Peyer's patch (tissue), 4 donors: ENCODE measurements at regions not wholly inside any gene's neighbourhood (a gene's known extent, or its start where the extent isn't known, plus 50 kb on each side); places are given as distances from the start of the nearest gene placed in this dataset.
"Not testable (repeated sequence)": the region's sequence is repeated elsewhere in the genome, so short reads cannot be mapped to it uniquely, and the experiment has no call there.

Source experiments
- DNase-seq, 3 donors: peaks; one replicate each; pipeline ENCODE4 v3.0.0-alpha.2; 2017 to 2019
- H3K27ac ChIP-seq, 4 donors: fragments of 200-600 bp; sonication (generic); one replicate each; pipeline ENCODE4 v1.5.1; 2016 to 2019
- H3K27me3 ChIP-seq, 2 donors: fragments of 200-600 bp; sonication (generic); one replicate each; pipeline ENCODE4 v1.5.1; 2019
- H3K36me3 ChIP-seq, 3 donors: fragments of 200-600 bp; sonication (generic); one replicate each; pipeline ENCODE4 v1.5.1; 2016 to 2019
- H3K4me1 ChIP-seq, 4 donors: fragments of 200-600 bp; sonication (generic); one replicate each; pipeline ENCODE4 v1.5.1; 2016 to 2019
- H3K4me3 ChIP-seq, 4 donors: fragments of 200-600 bp; sonication (generic); 1 replicate in 3 of 4; 2 replicates in 1 of 4; pipeline ENCODE4 v1.5.1; 2016 to 2019; ENCODE audit warnings: mild to moderate bottlenecking in 1 of 4
- H3K9me3 ChIP-seq, 4 donors: fragments of 200-600 bp; sonication (generic); one replicate each; pipeline ENCODE4 v1.5.1; 2016 to 2019; ENCODE audit warnings: mild to moderate bottlenecking in 1 of 4
- CTCF ChIP-seq, 6 experiments: fragments of 450-650 bp in 4 of 6; fragments of 200-600 bp in 2 of 6; sonication (generic) in 1 of 6; IDR thresholded peaks; one replicate each; pipeline ENCODE4 v1.5.1; 2017 to 2019; ENCODE audit warnings: antibody characterized with exemption in 6 of 6, mild to moderate bottlenecking in 3 of 6, moderate library complexity in 1 of 6
- POLR2A ChIP-seq, 2 donors: fragments of 450-650 bp; IDR thresholded peaks; one replicate each; pipeline ENCODE4 v1.5.1; 2017; ENCODE audit warnings: antibody characterized with exemption in 2 of 2, mild to moderate bottlenecking in 2 of 2, moderate library complexity in 2 of 2

- DNase-seq = no peak
- Histone ChIP-seq H3K9me3 (no peaks in the 10 kb centered on the region), H3K27ac (no peak overlapping the region), H3K27me3 (no peaks in the 10 kb centered on the region), H3K4me1 (no peaks in the 10 kb centered on the region), H3K4me3 (no peak overlapping the region), H3K36me3 (no peaks in the 10 kb centered on the region)
- TF ChIP-seq POLR2A (IDR thresholded peaks at IDR 0.05) (no peak), CTCF (IDR thresholded peaks at IDR 0.05) (no peak)
Observed at GRCh38 chr5:103860327-103860726, 297.7 kb upstream of the NUDT12 start.

GRCh38 chr5:103858367-103858766 lies 295.8 kb upstream of the NUDT12 start:
- not testable (repeated sequence) for DNase-seq, H3K36me3 ChIP-seq, H3K27me3 ChIP-seq, H3K4me3 ChIP-seq, H3K27ac ChIP-seq, H3K4me1 ChIP-seq, H3K9me3 ChIP-seq

- Histone ChIP-seq H3K36me3 (no peaks in the 10 kb centered on the region), H3K4me1 (no peaks in the 10 kb centered on the region), H3K9me3 (no peaks in the 10 kb centered on the region), H3K27ac (no peak overlapping the region), H3K4me3 (no peak overlapping the region), H3K27me3 (no peaks in the 10 kb centered on the region)
- no peak for TF ChIP-seq POLR2A (IDR thresholded peaks at IDR 0.05)
- no peak for TF ChIP-seq CTCF (IDR thresholded peaks at IDR 0.05)
- DNase-seq = no peak
Observed at GRCh38 chr5:103851091-103851490, 288.5 kb upstream of the NUDT12 start.

GRCh38 chr5:103849934-103850333 lies 287.3 kb upstream of the NUDT12 start:
- H3K27me3 ChIP-seq = no peaks in the 10 kb centered on the region
- DNase-seq = no peak
- H3K4me3 ChIP-seq = no peak overlapping the region
- no peaks in the 10 kb centered on the region for H3K36me3 ChIP-seq
- no peak overlapping the region for H3K27ac ChIP-seq
- no peaks in the 10 kb centered on the region for H3K9me3 ChIP-seq
- TF ChIP-seq POLR2A (IDR thresholded peaks at IDR 0.05) = no peak
- no peak for TF ChIP-seq CTCF (IDR thresholded peaks at IDR 0.05)
- H3K4me1 ChIP-seq = no peaks in the 10 kb centered on the region

- Histone ChIP-seq H3K27ac (no peak overlapping the region), H3K4me3 (no peak overlapping the region), H3K9me3 (no peaks in the 10 kb centered on the region), H3K27me3 (no peaks in the 10 kb centered on the region), H3K36me3 (no peaks in the 10 kb centered on the region), H3K4me1 (no peaks in the 10 kb centered on the region)
- TF ChIP-seq POLR2A (IDR thresholded peaks at IDR 0.05) = no peak
- TF ChIP-seq CTCF (IDR thresholded peaks at IDR 0.05) = no peak
- no peak for DNase-seq
Observed at GRCh38 chr5:103847060-103847459, 284.5 kb upstream of the NUDT12 start.

- H3K9me3 ChIP-seq = no peaks in the 10 kb centered on the region
- H3K36me3 ChIP-seq = no peaks in the 10 kb centered on the region
- no peaks in the 10 kb centered on the region for H3K27me3 ChIP-seq
- TF ChIP-seq POLR2A (IDR thresholded peaks at IDR 0.05) (no peak), CTCF (IDR thresholded peaks at IDR 0.05) (no peak)
- DNase-seq = no peak
- no peak overlapping the region for H3K27ac ChIP-seq
- H3K4me1 ChIP-seq = no peaks in the 10 kb centered on the region
- H3K4me3 ChIP-seq = no peak overlapping the region
Observed at GRCh38 chr5:103842936-103843335, 280.3 kb upstream of the NUDT12 start.
